ENCODE measurements at regions not wholly inside any gene's neighbourhood (a gene's known extent, or its start where the extent isn't known, plus 50 kb on each side); places are given as distances from the start of the nearest gene placed in this dataset.

- Histone ChIP-seq H3K27me3 (ENCODE audit: control insufficient read depth in 2 of 2, insufficient read depth in 2 of 2, low read length in 2 of 2) (no peaks in the 10 kb centered on the region), H3K79me2 (ENCODE audit: control insufficient read depth, insufficient read depth, low read length) (peaks cover 31% of the 10 kb centered on the region), H3K4me3 (peak overlapping the region; percentile 45), H3K27ac (ENCODE audit: extremely low read depth, low read depth, low read length) (peak overlapping the region; percentile 80; the same call in 2 of the 3 replicates), H3K36me3 (ENCODE audit: control insufficient read depth, insufficient read depth, low read length) (no peaks in the 10 kb centered on the region), H2AFZ (ENCODE audit: low read depth, low read length) (peak overlapping the region; percentile 46), H3K4me1 (replicated peaks in 1 of 2; ENCODE audit: control insufficient read depth in 2 of 2, insufficient read depth in 2 of 2, low read length in 2 of 2) (no peaks in the 10 kb centered on the region), H3K9me3 (replicated peaks; ENCODE audit: control insufficient read depth, insufficient read depth, low read depth, low read length) (0 out of 2 replicates have a peak, but pooled peaks cover 2% of the 10 kb centered on the region), H3K9ac (ENCODE audit: insufficient read depth in 1 of 2, low read depth in 2 of 2, low read length in 2 of 2) (peak overlapping the region in 1 of 2 experiments; percentile 79; a peak in 2 of 4 replicates), H3K4me2 (ENCODE audit: insufficient read depth, low read length) (peak overlapping the region; percentile 67), H3K9me1 (ENCODE audit: control insufficient read depth, insufficient read depth, low read length) (no peaks in the 10 kb centered on the region), H4K20me1 (replicated peaks; ENCODE audit: control insufficient read depth, insufficient read depth, low read length) (no peaks in the 10 kb centered on the region)
- intact Hi-C loops (cut with micrococcal nuclease) (loop anchor here (5.0 to 10.0 kb wide), 2 partner anchors 400 to 1168 kb away; partner anchors contain the start of gene NCKAP1), in situ Hi-C loops (cut with MboI) (no loop called here)
- CTCF ChIA-PET (ENCODE audit: low intra/inter-chr PET ratio) = no interaction called here
- ATAC-seq (peak; percentile 7), DNase-seq (ENCODE audit: extremely low read depth in 1 of 4, low spot score in 3 of 4) (no peak), FAIRE-seq (no peak)
- BruUV-seq (replicated peaks) = no TSS peak
- POLR2A ChIA-PET = no interaction called here
- WGBS (ENCODE audit: insufficient coverage, low coverage, missing lambda C conversion rate) = 2% methylated on average over 2 of the region's 2 CpGs
- no peak for TF ChIP-seq ZNF444 (CRISPR knock-in tag; IDR thresholded peaks at IDR 0.05)
- TF ChIP-seq POLR3G (IDR thresholded peaks at IDR 0.05; ENCODE audit: extremely low read depth, insufficient read length, insufficient replicate concordance) = no peak
- no peak for TF ChIP-seq RNF219 (CRISPR knock-in tag; IDR thresholded peaks at IDR 0.05)
- no peak for TF ChIP-seq NFATC3 (IDR thresholded peaks at IDR 0.05)
- TF ChIP-seq L3MBTL2 (IDR thresholded peaks at IDR 0.05) = no peak
- TF ChIP-seq MAFG (tag; conservative IDR thresholded peaks at IDR 0.05) = peak; percentile 88
- 0 out of 2 replicates have a peak, but pooled peaks have one; percentile 57 for TF ChIP-seq BRD4 (IDR thresholded peaks at IDR 0.05)
- 0 out of 2 replicates have a peak, but pooled peaks have one; percentile 25 for TF ChIP-seq PKNOX1 (IDR thresholded peaks at IDR 0.05)
- no peak for TF ChIP-seq GTF2B (IDR thresholded peaks at IDR 0.05; ENCODE audit: extremely low read depth, insufficient read length)
- TF ChIP-seq MAFK (IDR thresholded peaks at IDR 0.05; ENCODE audit: low read length) = peak; percentile 93
- peak; percentile 53; the same call in 1 of the 2 replicates for TF ChIP-seq ATF7 (IDR thresholded peaks at IDR 0.05)
- 0 out of 4 replicates have a peak, but pooled peaks of 1 of the 2 experiments have one; percentile 24 for TF ChIP-seq NONO (IDR thresholded peaks at IDR 0.05; ENCODE audit: low read depth in 2 of 2, low read length in 1 of 2)
- no peak for TF ChIP-seq CEBPG (CRISPR knock-in tag; IDR thresholded peaks at IDR 0.05)
- TF ChIP-seq CEBPG (tag; conservative IDR thresholded peaks at IDR 0.05 in 1 of 2, IDR thresholded peaks at IDR 0.05 in 1 of 2) = peak; percentile 84 to 92
- peak; percentile 92 for TF ChIP-seq C11orf30 (IDR thresholded peaks at IDR 0.05; ENCODE audit: low read depth)
- no peak for TF ChIP-seq RHOXF2B (CRISPR knock-in tag; conservative IDR thresholded peaks at IDR 0.05)
- no peak for TF ChIP-seq SMARCC2 (IDR thresholded peaks at IDR 0.05; ENCODE audit: low read depth)
- TF ChIP-seq MEIS2 (IDR thresholded peaks at IDR 0.05; ENCODE audit: partially characterized antibody) = peak; percentile 26
- TF ChIP-seq ATF3 (IDR thresholded peaks at IDR 0.05) = peak; percentile 82
- TF ChIP-seq ATF3 (CRISPR knock-in tag; conservative IDR thresholded peaks at IDR 0.05) = no peak
Measured at GRCh38 chr2:184205048-184205596, 393.2 kb upstream of the ZNF804A start.
